Common myeloid progenitor, CD34-positive (primary cell): ENCODE measurements at regions not wholly inside any gene's neighbourhood (a gene's known extent, or its start where the extent isn't known, plus 50 kb on each side); places are given as distances from the start of the nearest gene placed in this dataset.

Source experiments
- CTCF ChIA-PET: fragments of 350-600 bp; sonication (Branson Sonifier 250); formaldehyde crosslinking; loops from one replicate; lab custom pipeline; 2021; ENCODE audit warnings: antibody characterized with exemption; lab: Charles Lee
- POLR2A ChIA-PET: fragments of 350-600 bp; sonication (Branson Sonifier 250); formaldehyde crosslinking; loops from one replicate; lab custom pipeline; 2021; ENCODE audit warnings: antibody characterized with exemption; lab: Charles Lee
- DNase-seq, 3 donors: peaks; one replicate each; pipeline versions ENCODE4 v3.0.0 to v3.0.0-alpha.2; 2013
- H3K27ac ChIP-seq, 2 experiments: 1 replicate in 1 of 2; 2 replicates in 1 of 2; pipeline ENCODE4 v1.7.0; 2013; ENCODE audit warnings: inconsistent platforms in 2 of 2, low read length in 2 of 2, mild to moderate bottlenecking in 2 of 2, low read depth in 1 of 2, moderate library complexity in 1 of 2; ENCODE audit not compliant: severe bottlenecking in 2 of 2, insufficient read depth in 1 of 2, poor library complexity in 1 of 2
- H3K27me3 ChIP-seq, 5 experiments: replicated peaks in 2 of 5; 1 replicate in 3 of 5; 2 replicates in 2 of 5; pipeline versions ENCODE4 v1.6.1 to v1.7.0; 2013; ENCODE audit warnings: low read length in 4 of 5, mild to moderate bottlenecking in 2 of 5, moderate library complexity in 2 of 5, inconsistent platforms in 1 of 5; ENCODE audit not compliant: insufficient read depth in 5 of 5, control insufficient read depth in 4 of 5
- H3K36me3 ChIP-seq, 4 experiments: 1 replicate in 2 of 4; 2 replicates in 2 of 4; pipeline versions ENCODE4 v1.6.1 to v1.7.0; 2013; ENCODE audit warnings: low read length in 3 of 4, control low read depth in 1 of 4, mild to moderate bottlenecking in 1 of 4; ENCODE audit not compliant: control insufficient read depth in 4 of 4, insufficient read depth in 4 of 4
- H3K4me1 ChIP-seq, 4 experiments: 1 replicate in 3 of 4; 2 replicates in 1 of 4; pipeline versions ENCODE4 v1.6.1 to v1.7.1; 2013; ENCODE audit warnings: low read length in 3 of 4, mild to moderate bottlenecking in 3 of 4, control low read depth in 1 of 4, inconsistent platforms in 1 of 4, moderate library complexity in 1 of 4; ENCODE audit not compliant: control insufficient read depth in 4 of 4, insufficient read depth in 4 of 4; ENCODE audit errors: control extremely low read depth in 1 of 4
- H3K4me3 ChIP-seq, 7 experiments: 1 replicate in 4 of 7; 2 replicates in 3 of 7; pipeline versions ENCODE4 v1.5.1 to v1.7.0; 2013; ENCODE audit warnings: mild to moderate bottlenecking in 7 of 7, low read length in 6 of 7, moderate library complexity in 6 of 7, inconsistent platforms in 2 of 7, low read depth in 2 of 7, control low read depth in 1 of 7; ENCODE audit not compliant: insufficient read depth in 4 of 7, control insufficient read depth in 1 of 7; ENCODE audit errors: extremely low read depth in 1 of 7
- H3K9me3 ChIP-seq, 5 experiments: 1 replicate in 4 of 5; 2 replicates in 1 of 5; pipeline versions ENCODE4 v1.6.1 to v1.7.1; 2013; ENCODE audit warnings: low read length in 4 of 5, mild to moderate bottlenecking in 2 of 5, inconsistent platforms in 1 of 5, low read depth in 1 of 5, moderate library complexity in 1 of 5; ENCODE audit not compliant: control insufficient read depth in 4 of 5, insufficient read depth in 2 of 5; ENCODE audit errors: control extremely low read depth in 1 of 5
- WGBS: methylation state at CpG from one replicate; pipeline ENCODE4 v1.1.5; 2013; ENCODE audit not compliant: insufficient coverage; 5-methylcytosine and 5-hydroxymethylcytosine counted together

- CTCF ChIA-PET: no interaction called here
- Histone ChIP-seq H3K27ac (no peak overlapping the region), H3K4me1 (no peaks in the 10 kb centered on the region), H3K4me3 (no peak overlapping the region), H3K27me3 (peaks cover 0 to 32% (median 15%) of the 10 kb centered on the region in 5 experiments), H3K9me3 (peaks cover 0 to 6% (median 0%) of the 10 kb centered on the region in 5 experiments), H3K36me3 (no peaks in the 10 kb centered on the region)
- 50% methylated on average over 1 of the region's 4 CpGs for WGBS
- POLR2A ChIA-PET: no interaction called here
- no peak for DNase-seq
Observed at GRCh38 chr15:95409626-95410310, 920.7 kb upstream of the NR2F2 start.

GRCh38 chr15:95410757-95411156, 919.7 kb upstream of the NR2F2 start:
- no peak overlapping the region for H3K4me3 ChIP-seq
- peaks cover 0 to 33% (median 18%) of the 10 kb centered on the region in 5 experiments for H3K27me3 ChIP-seq
- WGBS: 80% methylated on average over 1 of the region's 4 CpGs
- ChIA-PET POLR2A (no interaction called here), CTCF (no interaction called here)
- no peak for DNase-seq
- H3K4me1 ChIP-seq: no peaks in the 10 kb centered on the region
- H3K9me3 ChIP-seq: peaks cover 0 to 6% (median 0%) of the 10 kb centered on the region in 5 experiments
- H3K36me3 ChIP-seq: no peaks in the 10 kb centered on the region
- H3K27ac ChIP-seq: no peak overlapping the region

DNA sequence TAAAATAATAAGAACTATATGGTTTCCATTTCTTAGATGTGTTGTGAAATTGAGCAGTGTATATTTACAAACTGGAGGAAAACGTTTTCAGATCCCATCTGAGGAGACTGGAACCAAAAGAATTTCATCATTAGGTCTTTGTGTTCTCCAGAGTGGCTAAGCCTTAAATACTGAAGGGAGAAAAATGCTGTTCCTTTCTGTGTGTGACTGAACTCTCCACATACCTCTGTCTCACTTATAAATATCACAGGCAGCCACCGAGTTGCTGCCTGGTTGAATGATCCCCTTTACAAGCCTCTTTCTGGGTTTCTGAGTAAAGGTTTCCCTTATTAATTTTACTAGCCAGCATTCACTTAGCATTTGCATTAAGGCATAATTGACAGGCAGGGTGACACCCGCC, 913.9 kb upstream of the NR2F2 start:
- no peaks in the 10 kb centered on the region for H3K36me3 ChIP-seq
- no peak for DNase-seq
- 59% methylated on average over 2 of the region's 3 CpGs for WGBS
- H3K4me1 ChIP-seq: no peaks in the 10 kb centered on the region
- POLR2A ChIA-PET: no interaction called here
- H3K27ac ChIP-seq: no peak overlapping the region
- H3K9me3 ChIP-seq: peaks cover 0 to 14% (median 7%) of the 10 kb centered on the region in 5 experiments
- no peak overlapping the region for H3K4me3 ChIP-seq
- H3K27me3 ChIP-seq: peaks cover 1 to 46% (median 17%) of the 10 kb centered on the region in 5 experiments
- CTCF ChIA-PET: no interaction called here

DNA sequence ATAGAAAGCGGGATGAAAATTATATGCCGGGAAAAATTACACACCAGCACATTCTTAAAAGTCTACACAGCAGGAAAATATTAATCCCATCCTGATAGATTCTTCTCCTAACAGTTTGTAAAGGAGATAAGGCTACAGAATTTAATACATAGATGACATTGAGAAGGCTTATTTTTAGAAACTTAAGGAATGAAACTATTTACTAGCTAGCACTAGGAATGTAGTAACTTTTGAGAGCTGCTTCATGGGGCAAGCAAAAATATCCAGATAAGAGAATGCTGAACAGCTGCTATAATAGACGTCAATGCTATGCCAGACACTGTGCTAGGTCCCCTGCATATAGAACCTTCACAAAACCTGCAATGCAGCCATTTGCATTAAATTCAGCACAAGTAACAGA, 912.7 kb upstream of the NR2F2 start:
- DNase-seq: no peak
- H3K9me3 ChIP-seq: peaks cover 1 to 18% (median 13%) of the 10 kb centered on the region in 5 experiments
- POLR2A ChIA-PET: no interaction called here
- H3K27me3 ChIP-seq: peaks cover 1 to 41% (median 14%) of the 10 kb centered on the region in 5 experiments
- CTCF ChIA-PET: no interaction called here
- H3K36me3 ChIP-seq: no peaks in the 10 kb centered on the region
- H3K27ac ChIP-seq: no peak overlapping the region
- no peaks in the 10 kb centered on the region for H3K4me1 ChIP-seq
- 100% methylated on average over 1 of the region's 3 CpGs for WGBS
- H3K4me3 ChIP-seq: no peak overlapping the region

GRCh38 chr15:95422255-95422654, 908.2 kb upstream of the NR2F2 start:
- ChIA-PET CTCF (no interaction called here), POLR2A (no interaction called here)
- WGBS: 93% methylated on average over 2 of the region's 3 CpGs
- Histone ChIP-seq H3K27me3 (peaks cover 0 to 35% (median 4%) of the 10 kb centered on the region in 5 experiments), H3K4me3 (no peak overlapping the region), H3K4me1 (no peaks in the 10 kb centered on the region), H3K27ac (no peak overlapping the region), H3K36me3 (no peaks in the 10 kb centered on the region), H3K9me3 (peaks cover 4 to 35% (median 14%) of the 10 kb centered on the region in 5 experiments)
- DNase-seq: no peak

DNA sequence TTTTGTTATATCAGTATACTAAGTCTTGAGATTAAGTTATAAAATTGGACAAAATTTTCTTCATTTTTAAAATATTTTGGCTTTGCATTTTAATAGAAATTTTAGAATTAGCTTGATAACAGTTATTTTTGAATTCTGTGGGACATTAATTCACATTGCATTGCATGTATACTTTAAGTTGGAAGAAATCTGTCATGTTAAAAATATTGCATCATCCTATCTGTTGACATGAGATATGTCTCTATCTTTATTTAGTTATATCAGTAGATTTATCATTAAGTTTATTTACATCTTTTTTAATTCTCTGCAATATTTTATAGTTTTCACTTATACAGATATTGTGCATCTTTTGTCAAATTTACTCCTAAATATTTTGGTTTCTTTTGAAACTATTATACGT, 904.6 kb upstream of the NR2F2 start:
- Histone ChIP-seq H3K36me3 (no peaks in the 10 kb centered on the region), H3K9me3 (peaks cover 3 to 40% (median 15%) of the 10 kb centered on the region in 5 experiments), H3K4me1 (no peaks in the 10 kb centered on the region), H3K27me3 (peaks cover 0 to 37% (median 0%) of the 10 kb centered on the region in 5 experiments), H3K27ac (no peak overlapping the region), H3K4me3 (no peak overlapping the region)
- ChIA-PET POLR2A (no interaction called here), CTCF (no interaction called here)
- WGBS: no CpG with 5 or more reads among the region's 1 CpG
- DNase-seq: no peak

GRCh38 chr15:95429345-95429744, 901.2 kb upstream of the NR2F2 start:
- Histone ChIP-seq H3K27ac (no peak overlapping the region), H3K27me3 (peaks cover 2 to 45% (median 15%) of the 10 kb centered on the region in 5 experiments), H3K36me3 (no peaks in the 10 kb centered on the region), H3K4me3 (no peak overlapping the region), H3K9me3 (peaks cover 0 to 20% (median 4%) of the 10 kb centered on the region in 5 experiments), H3K4me1 (no peaks in the 10 kb centered on the region)
- DNase-seq: no peak
- ChIA-PET POLR2A (no interaction called here), CTCF (no interaction called here)
- 96% methylated on average over 3 of the region's 4 CpGs for WGBS
